DOHH2 (cell line): ENCODE measurements at regions not wholly inside any gene's neighbourhood (a gene's known extent, or its start where the extent isn't known, plus 50 kb on each side); places are given as distances from the start of the nearest gene placed in this dataset.

Source experiments
- CTCF ChIP-seq: fragments of 200-600 bp; sonication (generic); IDR thresholded peaks from one replicate; pipeline ENCODE4 v1.5.1; 2014; ENCODE audit warnings: antibody characterized with exemption, mild to moderate bottlenecking, low read depth, low read length; ENCODE audit not compliant: poor library complexity, severe bottlenecking
- EZH2phosphoT487 ChIP-seq: fragments of 200-600 bp; sonication (generic); IDR thresholded peaks from 2 replicates; pipeline ENCODE4 v1.6.1; 2017; ENCODE audit warnings: borderline replicate concordance, mild to moderate bottlenecking, antibody characterized with exemption, low read length, moderate library complexity, mixed read lengths

- TF ChIP-seq CTCF (no peak), EZH2phosphoT487 (no peak)
Observed at GRCh38 chr6:12598919-12599318, 117.6 kb upstream of the PHACTR1 start.
